ENCODE measurements at regions not wholly inside any gene's neighbourhood (a gene's known extent, or its start where the extent isn't known, plus 50 kb on each side); places are given as distances from the start of the nearest gene placed in this dataset.

- H3K36me3 ChIP-seq = no peaks in the 10 kb centered on the region
- no peak for DNase-seq (ENCODE audit: low spot score)
- no peak overlapping the region for H3K27ac ChIP-seq
- TF ChIP-seq CTCF (IDR thresholded peaks at IDR 0.05) = no peak
- H3K9me3 ChIP-seq = no peaks in the 10 kb centered on the region
- H3K4me3 ChIP-seq = no peak overlapping the region
- no peaks in the 10 kb centered on the region for H3K27me3 ChIP-seq
- peaks cover 0 to 37% of the 10 kb centered on the region in 2 donors for H3K4me1 ChIP-seq
These were observed 81.7 kb downstream of the KLF12 start for GRCh38 chr13:74052402-74052928.

- Histone ChIP-seq H3K36me3 (no peaks in the 10 kb centered on the region), H3K9me3 (no peaks in the 10 kb centered on the region), H3K27me3 (no peaks in the 10 kb centered on the region), H3K4me3 (no peak overlapping the region), H3K4me1 (peaks cover 0 to 15% of the 10 kb centered on the region in 2 donors), H3K27ac (no peak overlapping the region)
- no peak for DNase-seq (ENCODE audit: low spot score)
- no peak for TF ChIP-seq CTCF (IDR thresholded peaks at IDR 0.05)
These were observed 85.4 kb downstream of the KLF12 start for GRCh38 chr13:74048756-74049155.

GRCh38 chr13:74047931-74048600 lies 86.1 kb downstream of the KLF12 start:
- DNase-seq (ENCODE audit: low spot score) = no peak
- H3K4me1 ChIP-seq = peaks cover 0 to 15% of the 10 kb centered on the region in 2 donors
- no peak overlapping the region for H3K4me3 ChIP-seq
- no peaks in the 10 kb centered on the region for H3K27me3 ChIP-seq
- H3K27ac ChIP-seq = no peak overlapping the region
- H3K36me3 ChIP-seq = no peaks in the 10 kb centered on the region
- no peaks in the 10 kb centered on the region for H3K9me3 ChIP-seq
- TF ChIP-seq CTCF (IDR thresholded peaks at IDR 0.05) = no peak

- Histone ChIP-seq H3K27ac (no peak overlapping the region), H3K4me1 (peaks cover 0 to 18% of the 10 kb centered on the region in 2 donors), H3K27me3 (no peaks in the 10 kb centered on the region)
These were observed 87.8 kb downstream of the KLF12 start for GRCh38 chr13:74046431-74046830.

GRCh38 chr13:74045583-74045982 lies 88.6 kb downstream of the KLF12 start:
- Histone ChIP-seq H3K9me3 (no peaks in the 10 kb centered on the region), H3K27me3 (no peaks in the 10 kb centered on the region), H3K4me1 (peaks cover 0 to 25% of the 10 kb centered on the region in 2 donors), H3K36me3 (no peaks in the 10 kb centered on the region), H3K27ac (no peak overlapping the region), H3K4me3 (no peak overlapping the region)
- no peak for TF ChIP-seq CTCF (IDR thresholded peaks at IDR 0.05)
- DNase-seq (ENCODE audit: low spot score) = no peak

More at GRCh38 chr13:74046431-74046830, 87.8 kb downstream of the KLF12 start:
- Histone ChIP-seq H3K9me3 (no peaks in the 10 kb centered on the region), H3K36me3 (no peaks in the 10 kb centered on the region), H3K4me3 (no peak overlapping the region)
- no peak for TF ChIP-seq CTCF (IDR thresholded peaks at IDR 0.05)
- no peak for DNase-seq (ENCODE audit: low spot score)

GRCh38 chr13:74043237-74043636 lies 91.0 kb downstream of the KLF12 start:
- TF ChIP-seq CTCF (IDR thresholded peaks at IDR 0.05) = no peak
- H3K27me3 ChIP-seq = no peaks in the 10 kb centered on the region
- no peaks in the 10 kb centered on the region for H3K9me3 ChIP-seq
- no peak overlapping the region for H3K4me3 ChIP-seq
- H3K4me1 ChIP-seq = peaks cover 0 to 26% of the 10 kb centered on the region in 2 donors
- no peak overlapping the region for H3K27ac ChIP-seq
- no peak for DNase-seq (ENCODE audit: low spot score)
- H3K36me3 ChIP-seq = no peaks in the 10 kb centered on the region

All from right atrium auricular region (tissue), 2 donors.